ENCODE measurements at regions not wholly inside any gene's neighbourhood (a gene's known extent, or its start where the extent isn't known, plus 50 kb on each side); places are given as distances from the start of the nearest gene placed in this dataset.

GRCh38 chr17:68686108-68686988 lies 85.2 kb upstream of the FAM20A start:
- peak overlapping the region in 1 of 3 experiments; percentile 20 for H3K27ac Mint-ChIP-seq
- H3K4me1 Mint-ChIP-seq = no peaks in the 10 kb centered on the region
- no peaks in the 10 kb centered on the region for H3K9me3 Mint-ChIP-seq
- no peaks in the 10 kb centered on the region for H3K27me3 Mint-ChIP-seq (ENCODE audit: low read depth)
- no peak for TF ChIP-seq CTCF (IDR thresholded peaks at IDR 0.05; ENCODE audit: unreplicated experiment in 3 of 3)
- no peak overlapping the region for H3K4me3 Mint-ChIP-seq
- H3K36me3 Mint-ChIP-seq (ENCODE audit: low read depth) = no peaks in the 10 kb centered on the region

DNA sequence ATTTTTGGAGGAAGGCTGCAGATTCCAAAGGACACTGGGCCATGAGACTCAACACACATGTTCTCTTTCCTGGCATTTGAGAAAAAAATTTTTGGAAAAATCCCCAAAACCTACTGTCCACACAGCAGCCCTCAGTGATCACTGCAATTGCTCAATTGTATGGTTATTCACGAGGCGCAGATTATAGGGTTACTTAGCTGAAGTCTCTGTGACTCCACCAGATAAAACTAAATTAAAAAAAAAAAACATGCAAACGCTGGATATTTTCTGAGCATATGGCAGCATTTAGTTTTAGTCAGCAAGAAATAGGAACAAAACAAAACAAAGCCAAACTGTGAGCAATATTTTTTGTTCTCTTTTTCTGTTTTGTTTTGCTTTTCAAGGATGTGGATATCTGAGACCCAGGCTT lies 83.8 kb upstream of the FAM20A start:
- Mint-ChIP-seq H3K4me1 (no peaks in the 10 kb centered on the region), H3K4me3 (no peak overlapping the region), H3K9me3 (no peaks in the 10 kb centered on the region), H3K27me3 (ENCODE audit: low read depth) (peaks cover under 1% of the 10 kb centered on the region), H3K36me3 (ENCODE audit: low read depth) (no peaks in the 10 kb centered on the region), H3K27ac (peak overlapping the region in 1 of 3 experiments; percentile 46)
- no peak for TF ChIP-seq CTCF (IDR thresholded peaks at IDR 0.05; ENCODE audit: unreplicated experiment in 3 of 3)

DNA sequence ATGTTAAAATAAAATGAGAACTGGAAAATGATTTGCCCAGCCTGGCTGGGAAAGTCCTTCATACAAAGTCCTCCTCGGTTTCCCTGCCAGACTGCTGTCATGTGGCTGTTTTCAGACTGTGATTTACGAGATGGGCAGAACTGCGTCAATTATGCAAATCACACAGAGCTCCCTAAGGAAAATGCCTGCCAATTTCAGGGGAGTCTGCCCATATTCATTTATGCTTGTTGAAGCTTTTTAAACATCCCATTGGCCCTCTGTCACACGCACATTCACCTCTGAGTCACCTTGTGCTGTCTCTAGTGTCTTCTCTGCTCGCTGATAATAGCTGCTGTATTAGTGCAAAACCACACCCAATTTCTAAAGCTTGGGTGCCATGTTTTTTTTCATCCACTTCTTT lies 81.7 kb upstream of the FAM20A start:
- no peak overlapping the region for H3K4me3 Mint-ChIP-seq
- TF ChIP-seq CTCF (IDR thresholded peaks at IDR 0.05; ENCODE audit: unreplicated experiment in 3 of 3) = no peak
- H3K27me3 Mint-ChIP-seq (ENCODE audit: low read depth) = peaks cover 9% of the 10 kb centered on the region
- no peaks in the 10 kb centered on the region for H3K4me1 Mint-ChIP-seq
- H3K9me3 Mint-ChIP-seq = no peaks in the 10 kb centered on the region
- no peaks in the 10 kb centered on the region for H3K36me3 Mint-ChIP-seq (ENCODE audit: low read depth)
- H3K27ac Mint-ChIP-seq = no peak overlapping the region

DNA sequence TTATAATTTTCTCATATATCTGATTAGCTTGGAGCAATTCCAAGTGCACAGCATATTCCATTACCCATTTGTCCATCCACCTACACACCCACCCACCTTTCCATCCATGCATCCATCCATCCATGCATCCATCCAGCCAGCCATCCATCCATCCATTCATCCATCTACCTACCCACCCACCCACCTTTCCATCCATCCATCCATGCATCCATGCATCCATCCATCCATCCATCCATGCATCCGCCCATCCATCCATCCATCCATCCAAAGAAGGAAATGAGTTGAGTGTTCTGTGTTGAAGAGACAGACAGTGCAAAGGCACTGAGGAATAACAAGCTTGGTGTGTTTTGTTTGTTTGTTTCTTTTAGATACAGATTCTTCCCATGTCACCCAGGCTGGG lies 78.7 kb upstream of the FAM20A start:
- H3K27me3 Mint-ChIP-seq (ENCODE audit: low read depth) = peaks cover 13% of the 10 kb centered on the region
- H3K4me1 Mint-ChIP-seq = no peaks in the 10 kb centered on the region
- no peak overlapping the region for H3K4me3 Mint-ChIP-seq
- no peaks in the 10 kb centered on the region for H3K9me3 Mint-ChIP-seq
- H3K27ac Mint-ChIP-seq = no peak overlapping the region
- no peaks in the 10 kb centered on the region for H3K36me3 Mint-ChIP-seq (ENCODE audit: low read depth)
- TF ChIP-seq CTCF (IDR thresholded peaks at IDR 0.05; ENCODE audit: unreplicated experiment in 3 of 3) = no peak

DNA sequence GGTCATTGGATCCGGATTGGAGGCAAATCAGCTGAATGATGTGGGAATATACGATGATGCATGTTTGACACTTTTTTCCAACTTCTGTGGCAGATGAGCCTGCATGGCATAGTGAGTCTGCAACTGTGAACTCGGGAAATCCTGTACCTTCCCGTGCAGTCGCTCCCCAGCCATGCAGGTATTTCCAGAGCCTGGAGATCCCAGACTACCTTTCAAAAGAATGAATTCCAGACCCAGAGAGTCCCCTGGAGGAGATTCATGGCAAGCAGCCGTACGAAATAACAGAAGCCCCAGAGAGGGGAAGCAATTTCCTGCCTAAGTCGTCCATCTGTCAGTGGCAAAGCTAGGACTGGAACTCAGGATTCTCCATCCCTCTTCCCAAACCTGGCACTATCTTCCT lies 75.7 kb upstream of the FAM20A start:
- no peak overlapping the region for H3K4me3 Mint-ChIP-seq
- H3K27ac Mint-ChIP-seq = no peak overlapping the region
- H3K36me3 Mint-ChIP-seq (ENCODE audit: low read depth) = no peaks in the 10 kb centered on the region
- no peak for TF ChIP-seq CTCF (IDR thresholded peaks at IDR 0.05; ENCODE audit: unreplicated experiment in 3 of 3)
- H3K9me3 Mint-ChIP-seq = no peaks in the 10 kb centered on the region
- H3K27me3 Mint-ChIP-seq (ENCODE audit: low read depth) = peaks cover 13% of the 10 kb centered on the region
- no peaks in the 10 kb centered on the region for H3K4me1 Mint-ChIP-seq

DNA sequence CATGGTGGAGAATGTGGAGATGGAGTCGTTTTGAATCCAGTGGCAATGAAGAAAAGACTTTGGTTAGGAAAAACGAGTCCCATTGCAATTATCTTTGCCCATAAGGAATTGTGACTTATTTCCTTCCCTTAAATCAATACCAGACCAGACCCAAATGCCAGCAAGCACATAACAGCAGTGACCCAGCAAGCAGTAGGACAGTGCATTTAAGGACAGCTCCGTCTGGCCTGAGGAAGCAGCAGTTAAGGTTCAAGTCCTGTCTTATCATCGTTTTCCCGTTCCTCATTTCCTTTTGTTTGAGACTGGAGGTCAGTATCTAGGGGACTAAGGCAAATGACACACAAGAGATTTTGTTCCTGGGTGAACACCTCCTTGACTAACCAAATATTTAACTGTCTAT lies 74.6 kb upstream of the FAM20A start:
- Mint-ChIP-seq H3K27me3 (ENCODE audit: low read depth) (peaks cover 13% of the 10 kb centered on the region), H3K36me3 (ENCODE audit: low read depth) (no peaks in the 10 kb centered on the region), H3K4me3 (no peak overlapping the region), H3K9me3 (no peaks in the 10 kb centered on the region), H3K27ac (no peak overlapping the region), H3K4me1 (no peaks in the 10 kb centered on the region)
- TF ChIP-seq CTCF (IDR thresholded peaks at IDR 0.05; ENCODE audit: unreplicated experiment in 3 of 3) = no peak
